Uterus (tissue), 3 donors: ENCODE measurements at regions not wholly inside any gene's neighbourhood (a gene's known extent, or its start where the extent isn't known, plus 50 kb on each side); places are given as distances from the start of the nearest gene placed in this dataset.
A peak's percentile ranks its signal among the peaks of the same experiment; 100 is the strongest.

Source experiments
- DNase-seq, 2 donors: peaks; one replicate each; pipeline ENCODE4 v3.0.0-alpha.2; 2019 to 2020
- H3K27ac ChIP-seq, 2 donors: fragments of 200-600 bp; sonication (generic); 1 replicate in 1 of 2; 2 replicates in 1 of 2; pipeline ENCODE4 v1.5.1; 2016 to 2018
- H3K27me3 ChIP-seq, 2 donors: fragments of 200-600 bp; sonication (generic); one replicate each; pipeline ENCODE4 v1.5.1; 2018 to 2019; ENCODE audit warnings: control low read depth in 1 of 2
- H3K36me3 ChIP-seq, 2 donors: fragments of 200-600 bp; sonication (generic); one replicate each; pipeline ENCODE4 v1.5.1; 2019; ENCODE audit warnings: control low read depth in 1 of 2
- H3K4me1 ChIP-seq, 2 donors: fragments of 200-600 bp; sonication (generic); one replicate each; pipeline ENCODE4 v1.5.1; 2018 to 2019; ENCODE audit warnings: control low read depth in 1 of 2
- H3K4me3 ChIP-seq, 2 donors: fragments of 200-600 bp; sonication (generic); 1 replicate in 1 of 2; 2 replicates in 1 of 2; pipeline ENCODE4 v1.5.1; 2018 to 2019; ENCODE audit warnings: mild to moderate bottlenecking in 1 of 2
- H3K9me3 ChIP-seq, 2 donors: fragments of 200-600 bp; sonication (generic); one replicate each; pipeline ENCODE4 v1.5.1; 2019; ENCODE audit warnings: control low read depth in 1 of 2
- POLR2A ChIP-seq, 2 donors: fragments of 450-650 bp; IDR thresholded peaks; one replicate each; pipeline ENCODE4 v1.6.1; 2016; ENCODE audit warnings: antibody characterized with exemption in 2 of 2, mild to moderate bottlenecking in 1 of 2, moderate library complexity in 1 of 2
- intact Hi-C: fragments of 100-400 bp; cut with DNase I; formaldehyde crosslinking; loops from one replicate; pipeline ENCODE4 v1.15.1; 2023; ENCODE audit warnings: low total_unique reads
- TF ChIP-seq, protein P1 (sequence below), 4 experiments: fragments of 200-600 bp in 2 of 4; fragments of 450-650 bp in 2 of 4; sonication (generic) in 2 of 4; IDR thresholded peaks; one replicate each; pipeline ENCODE4 v1.5.1; 2016 to 2019; ENCODE audit warnings: antibody characterized with exemption in 4 of 4, mild to moderate bottlenecking in 2 of 4, moderate library complexity in 1 of 4
- donor health status: DM: yes; HTN: yes; CAD: no.

DNA sequence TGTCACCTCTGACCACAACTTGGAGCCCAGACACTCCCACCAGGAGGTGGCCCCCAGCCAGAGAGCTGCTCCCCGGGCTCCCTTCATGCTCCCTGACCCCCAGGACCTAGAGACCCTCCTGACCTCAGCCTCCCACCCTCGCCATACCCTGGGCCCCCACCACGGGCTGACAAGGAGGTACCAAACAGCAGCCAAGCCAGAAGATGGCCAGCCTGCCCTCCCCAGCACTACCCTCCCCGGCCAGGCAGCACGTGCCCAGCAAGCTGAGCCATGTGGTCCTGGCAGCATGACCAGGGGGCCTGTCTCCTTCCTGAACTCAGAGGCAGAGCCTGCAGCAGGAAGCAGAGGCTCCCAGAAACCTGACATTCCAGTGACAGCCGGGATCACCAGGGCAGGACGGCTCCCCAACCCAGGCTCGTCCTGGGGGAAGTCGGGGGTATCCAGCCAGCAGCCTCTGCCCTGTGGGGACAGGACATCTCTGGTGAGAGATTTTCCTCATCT is 69.4 kb upstream of the GPC1 start:
- no peaks in the 10 kb centered on the region for H3K36me3 ChIP-seq
- intact Hi-C loops, result no loop called here
- no peaks in the 10 kb centered on the region for H3K9me3 ChIP-seq
- H3K4me3 ChIP-seq, result no peak overlapping the region
- DNase-seq, result no peak
- no peaks in the 10 kb centered on the region for H3K27me3 ChIP-seq
- H3K27ac ChIP-seq, result no peak overlapping the region
- TF ChIP-seq POLR2A (IDR thresholded peaks at IDR 0.05), result no peak
- TF ChIP-seq, protein P1, sequence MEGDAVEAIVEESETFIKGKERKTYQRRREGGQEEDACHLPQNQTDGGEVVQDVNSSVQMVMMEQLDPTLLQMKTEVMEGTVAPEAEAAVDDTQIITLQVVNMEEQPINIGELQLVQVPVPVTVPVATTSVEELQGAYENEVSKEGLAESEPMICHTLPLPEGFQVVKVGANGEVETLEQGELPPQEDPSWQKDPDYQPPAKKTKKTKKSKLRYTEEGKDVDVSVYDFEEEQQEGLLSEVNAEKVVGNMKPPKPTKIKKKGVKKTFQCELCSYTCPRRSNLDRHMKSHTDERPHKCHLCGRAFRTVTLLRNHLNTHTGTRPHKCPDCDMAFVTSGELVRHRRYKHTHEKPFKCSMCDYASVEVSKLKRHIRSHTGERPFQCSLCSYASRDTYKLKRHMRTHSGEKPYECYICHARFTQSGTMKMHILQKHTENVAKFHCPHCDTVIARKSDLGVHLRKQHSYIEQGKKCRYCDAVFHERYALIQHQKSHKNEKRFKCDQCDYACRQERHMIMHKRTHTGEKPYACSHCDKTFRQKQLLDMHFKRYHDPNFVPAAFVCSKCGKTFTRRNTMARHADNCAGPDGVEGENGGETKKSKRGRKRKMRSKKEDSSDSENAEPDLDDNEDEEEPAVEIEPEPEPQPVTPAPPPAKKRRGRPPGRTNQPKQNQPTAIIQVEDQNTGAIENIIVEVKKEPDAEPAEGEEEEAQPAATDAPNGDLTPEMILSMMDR (IDR thresholded peaks at IDR 0.05), result no peak
- H3K4me1 ChIP-seq, result peaks cover 0 to 10% of the 10 kb centered on the region in 2 donors

DNA sequence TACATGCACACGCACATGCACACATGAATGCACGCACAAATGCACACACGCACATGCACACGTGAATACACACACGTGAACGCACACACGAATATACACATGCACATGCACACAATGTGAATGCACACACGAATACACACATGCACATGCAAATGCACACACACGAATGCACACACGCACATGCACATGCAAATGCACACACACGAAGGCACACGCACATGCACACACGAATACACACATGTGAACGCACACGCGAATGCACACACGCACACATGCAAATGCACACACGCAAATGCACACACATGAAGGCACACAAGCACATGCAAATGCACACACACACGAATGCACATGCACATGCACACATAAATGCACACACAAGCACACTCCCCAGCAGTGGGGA is 68.6 kb upstream of the GPC1 start:
- no peak for DNase-seq
- peaks cover 0 to 10% of the 10 kb centered on the region in 2 donors for H3K4me1 ChIP-seq
- no peaks in the 10 kb centered on the region for H3K9me3 ChIP-seq
- no peak overlapping the region for H3K4me3 ChIP-seq
- TF ChIP-seq, protein P1 (IDR thresholded peaks at IDR 0.05), result no peak
- TF ChIP-seq POLR2A (IDR thresholded peaks at IDR 0.05), result no peak
- H3K36me3 ChIP-seq, result no peaks in the 10 kb centered on the region
- H3K27ac ChIP-seq, result no peak overlapping the region
- no peaks in the 10 kb centered on the region for H3K27me3 ChIP-seq
- intact Hi-C loops, result no loop called here

DNA sequence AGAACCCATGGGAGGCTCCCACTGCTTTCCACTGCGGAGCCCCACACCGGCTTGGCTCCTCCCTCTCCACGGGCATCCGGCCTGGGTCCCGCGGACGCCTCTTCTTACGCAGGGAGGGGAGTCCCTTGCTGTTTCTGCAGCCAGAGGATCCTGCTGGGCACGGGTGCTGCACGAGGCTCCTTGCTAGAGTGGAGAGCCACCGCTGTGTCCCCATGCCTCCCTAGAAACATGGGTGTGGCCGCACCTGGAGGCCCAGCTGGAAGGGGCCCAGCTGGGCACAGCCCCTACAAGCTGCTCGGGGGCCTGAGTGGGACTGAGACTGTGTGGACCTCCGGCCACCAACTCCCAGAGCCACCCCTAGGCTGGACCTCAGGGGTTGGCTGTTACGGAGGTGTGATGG is 67.7 kb upstream of the GPC1 start:
- TF ChIP-seq, protein P1 (IDR thresholded peaks at IDR 0.05), result no peak
- no peak for TF ChIP-seq POLR2A (IDR thresholded peaks at IDR 0.05)
- H3K4me3 ChIP-seq, result no peak overlapping the region
- H3K36me3 ChIP-seq, result no peaks in the 10 kb centered on the region
- no peaks in the 10 kb centered on the region for H3K9me3 ChIP-seq
- no peak for DNase-seq
- H3K27me3 ChIP-seq, result no peaks in the 10 kb centered on the region
- H3K27ac ChIP-seq, result no peak overlapping the region
- intact Hi-C loops, result no loop called here
- peaks cover 0 to 10% of the 10 kb centered on the region in 2 donors for H3K4me1 ChIP-seq

DNA sequence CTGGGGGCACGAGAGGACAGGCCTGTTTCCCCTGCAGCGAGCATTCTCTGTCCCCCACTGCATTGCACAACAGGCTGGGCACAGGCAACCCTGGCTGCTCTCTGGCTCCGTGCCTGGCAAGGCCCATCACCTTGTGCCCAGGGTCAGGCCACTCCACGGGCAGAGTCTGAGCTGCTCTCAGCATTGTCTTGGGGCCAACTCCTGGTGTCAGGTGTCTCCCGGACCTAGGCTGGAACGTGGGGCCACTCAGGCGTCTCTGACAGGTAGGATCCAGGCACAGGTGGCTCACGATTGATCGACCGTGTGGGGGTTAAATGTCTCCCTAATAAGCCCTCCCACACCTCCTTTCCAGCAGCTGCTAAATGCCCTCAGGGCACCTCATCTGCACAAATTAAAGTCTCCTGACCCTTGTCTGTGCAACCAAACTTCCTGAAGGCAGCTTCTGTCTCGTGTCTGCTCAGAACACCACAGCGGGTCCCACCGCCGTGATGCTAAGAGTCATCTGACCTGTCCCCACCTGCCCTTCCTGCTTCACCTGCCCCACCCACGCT is 66.6 kb upstream of the GPC1 start:
- DNase-seq, result no peak
- no peaks in the 10 kb centered on the region for H3K9me3 ChIP-seq
- TF ChIP-seq, protein P1 (IDR thresholded peaks at IDR 0.05), result no peak
- no peak for TF ChIP-seq POLR2A (IDR thresholded peaks at IDR 0.05)
- H3K27me3 ChIP-seq, result no peaks in the 10 kb centered on the region
- H3K27ac ChIP-seq, result no peak overlapping the region
- no peak overlapping the region for H3K4me3 ChIP-seq
- intact Hi-C loops, result no loop called here
- peaks cover 0 to 10% of the 10 kb centered on the region in 2 donors for H3K4me1 ChIP-seq
- no peaks in the 10 kb centered on the region for H3K36me3 ChIP-seq

DNA sequence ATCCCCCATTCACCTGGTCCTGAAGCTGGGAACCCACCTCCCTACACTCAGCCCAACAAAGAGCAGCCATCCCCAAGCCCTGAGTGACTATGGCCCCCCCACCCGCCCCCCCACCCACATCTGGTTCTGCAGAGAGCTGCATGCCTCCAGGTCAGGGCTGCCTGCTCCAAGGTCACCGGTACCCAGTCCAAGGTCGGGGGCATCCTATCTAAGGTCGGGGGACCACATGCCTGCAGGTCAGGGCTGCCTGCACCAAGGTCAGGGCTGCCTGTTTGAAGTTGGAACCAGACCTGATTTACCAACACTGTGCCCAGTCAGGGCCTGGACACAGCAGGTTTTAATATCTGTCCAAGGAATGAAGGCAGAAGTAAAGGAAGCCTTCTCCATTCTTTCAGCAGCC is 66.1 kb upstream of the GPC1 start:
- Histone ChIP-seq H3K27ac (peak overlapping the region; percentile 67 to 83), H3K27me3 (no peaks in the 10 kb centered on the region), H3K4me3 (no peak overlapping the region), H3K9me3 (no peaks in the 10 kb centered on the region), H3K4me1 (peaks cover 0 to 11% of the 10 kb centered on the region in 2 donors), H3K36me3 (no peaks in the 10 kb centered on the region)
- intact Hi-C loops, result no loop called here
- no peak for TF ChIP-seq POLR2A (IDR thresholded peaks at IDR 0.05)
- no peak for DNase-seq
